ENCODE measurements at regions not wholly inside any gene's neighbourhood (a gene's known extent, or its start where the extent isn't known, plus 50 kb on each side); places are given as distances from the start of the nearest gene placed in this dataset.

DNA sequence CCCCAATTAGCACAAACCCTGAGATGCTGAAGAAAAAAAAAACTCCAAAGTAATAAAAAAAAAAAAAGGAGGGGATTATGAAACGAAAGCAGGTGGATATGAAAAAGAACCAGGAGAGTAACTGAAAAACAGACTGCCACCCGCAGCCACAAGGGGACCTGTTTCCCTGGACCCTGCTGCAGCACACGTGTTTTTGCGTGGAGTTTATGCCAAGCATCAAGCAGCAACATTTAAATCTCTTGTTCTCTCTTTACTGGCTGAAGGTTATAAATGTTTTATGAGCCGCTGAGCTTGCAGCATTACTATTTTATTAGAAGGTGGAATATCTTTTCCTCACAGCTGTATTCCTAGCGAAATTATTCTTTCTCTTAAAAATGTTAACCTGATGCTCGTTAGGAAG lies 131.6 kb upstream of the OLIG3 start:
- TF ChIP-seq CTCF (IDR thresholded peaks at IDR 0.05) = peak; percentile 31; the same call in 1 of the 2 replicates

DNA sequence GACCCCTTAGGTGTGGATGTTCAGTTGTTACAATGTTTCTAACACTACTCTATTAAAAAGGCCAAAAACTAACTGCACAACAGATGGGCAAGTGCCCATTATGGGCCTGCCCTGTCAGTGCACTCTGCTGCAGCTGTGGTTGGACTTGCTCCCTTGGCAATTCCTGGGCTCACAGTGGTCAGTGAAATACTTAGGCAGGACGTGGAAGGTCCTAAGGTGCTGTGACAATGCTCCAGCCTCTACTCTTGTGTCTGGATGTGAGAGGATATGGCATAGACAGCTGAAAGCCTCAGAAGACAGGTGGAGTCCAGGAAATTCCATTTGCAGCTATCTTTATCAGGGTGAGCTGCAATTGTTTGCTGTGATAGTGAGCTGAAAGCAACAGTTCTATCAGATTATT lies 136.5 kb upstream of the OLIG3 start:
- no peak for TF ChIP-seq CTCF (IDR thresholded peaks at IDR 0.05)

- TF ChIP-seq CTCF (IDR thresholded peaks at IDR 0.05) = no peak
Measured at GRCh38 chr6:137631323-137631722, 137.1 kb upstream of the OLIG3 start.

- TF ChIP-seq CTCF (IDR thresholded peaks at IDR 0.05) = no peak
Measured at GRCh38 chr6:137637121-137637520, 142.9 kb upstream of the OLIG3 start.

- no peak for TF ChIP-seq CTCF (IDR thresholded peaks at IDR 0.05)
Measured at GRCh38 chr6:137638926-137639706, 144.9 kb upstream of the OLIG3 start.

DNA sequence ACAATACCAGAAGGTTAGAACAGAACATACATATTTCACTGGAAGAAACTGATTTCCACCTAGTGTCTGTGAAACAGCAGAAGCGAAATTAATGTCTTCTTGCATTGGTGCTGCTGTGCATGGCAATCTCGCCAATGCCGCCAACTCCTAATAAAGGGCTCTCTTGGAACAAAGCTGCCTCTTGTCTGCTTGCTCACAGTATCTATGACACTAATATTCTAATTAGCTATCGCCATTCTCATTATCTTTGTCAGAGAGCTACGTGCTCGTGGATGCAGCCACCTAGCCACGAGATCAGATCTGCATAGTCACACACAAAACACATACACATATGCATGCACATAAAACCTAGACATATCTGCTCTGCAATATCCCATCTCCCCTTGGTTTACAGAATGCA lies 145.9 kb upstream of the OLIG3 start:
- TF ChIP-seq CTCF (IDR thresholded peaks at IDR 0.05) = no peak

DNA sequence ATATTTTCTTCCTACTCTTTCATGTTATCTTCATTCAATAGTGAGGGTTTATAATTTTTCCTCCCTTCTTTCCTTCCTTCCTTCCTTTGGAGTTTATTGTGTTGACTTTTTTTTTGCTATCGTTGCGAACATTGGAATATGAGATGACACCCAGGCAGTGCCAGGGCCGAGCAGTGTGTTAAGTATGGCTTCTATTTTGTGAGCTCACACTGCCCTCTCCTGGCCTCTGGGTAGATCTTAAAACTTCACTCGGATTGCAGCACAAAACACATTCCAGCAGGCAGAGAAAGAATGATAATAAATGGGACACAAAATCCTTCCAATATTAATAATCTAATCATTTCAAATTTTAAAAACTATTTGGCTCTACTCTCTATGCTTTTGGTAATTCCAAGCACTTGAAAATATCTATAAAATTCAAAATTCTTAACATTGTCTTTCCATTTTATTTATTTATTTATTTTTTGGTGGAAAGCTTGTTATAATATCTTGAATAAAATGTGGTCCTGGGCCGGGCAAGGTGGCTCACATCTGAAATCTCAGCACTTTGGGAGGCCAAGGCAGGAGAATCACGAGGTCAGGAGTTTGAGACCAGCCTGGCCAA lies 147.4 kb upstream of the OLIG3 start:
- TF ChIP-seq CTCF (IDR thresholded peaks at IDR 0.05) = peak; percentile 77
